OCI-LY7 (cell line): ENCODE measurements at regions not wholly inside any gene's neighbourhood (a gene's known extent, or its start where the extent isn't known, plus 50 kb on each side); places are given as distances from the start of the nearest gene placed in this dataset.

ENCODE experiments used
- BruUV-seq: library from RNA; stranded (reverse); fragments of 400-500 nt; replicated peaks from 2 replicates; lab custom pipeline; 2021; lab: Mats Ljungman, UMichigan
- CTCF ChIA-PET: fragments of 300-600 bp; sonication (Branson Sonifier 250); formaldehyde crosslinking; loops from one replicate; lab custom pipeline; 2022; ENCODE audit warnings: antibody characterized with exemption; ENCODE audit not compliant: unreplicated experiment; lab: Charles Lee
- POLR2A ChIA-PET: fragments of 300-600 bp; sonication (Branson Sonifier 250); formaldehyde crosslinking; loops from one replicate; lab custom pipeline; 2022; ENCODE audit warnings: antibody characterized with exemption; lab: Charles Lee
- DNase-seq: peaks from one replicate; pipeline ENCODE4 v3.0.0-alpha.2; 2015; ENCODE audit warnings: low spot score
- H2AFZ ChIP-seq: fragments of 200-600 bp; sonication (generic), shearing (Covaris generic); 2 replicates; pipeline ENCODE4 v1.6.1; 2014; ENCODE audit warnings: mild to moderate bottlenecking, antibody characterized with exemption, low read length, moderate library complexity
- H3K27ac ChIP-seq: fragments of 200-600 bp; sonication (generic); 2 replicates; pipeline ENCODE4 v1.5.1; 2014; ENCODE audit warnings: mixed run types, low read depth, mild to moderate bottlenecking, moderate library complexity, low read length, inconsistent platforms; ENCODE audit not compliant: poor library complexity, severe bottlenecking
- H3K36me3 ChIP-seq: fragments of 200-600 bp; sonication (generic); 2 replicates; pipeline ENCODE4 v1.6.1; 2014; ENCODE audit warnings: mild to moderate bottlenecking, antibody characterized with exemption, low read length, moderate library complexity, mixed read lengths; ENCODE audit not compliant: insufficient read depth
- H3K4me1 ChIP-seq: fragments of 200-600 bp; sonication (generic); 2 replicates; pipeline ENCODE4 v1.5.1; 2014; ENCODE audit warnings: mild to moderate bottlenecking, low read length; ENCODE audit not compliant: insufficient read depth, poor library complexity, severe bottlenecking
- H3K4me2 ChIP-seq: fragments of 200-600 bp; sonication (generic); 2 replicates; pipeline ENCODE4 v1.6.1; 2014; ENCODE audit warnings: mild to moderate bottlenecking, low read length
- H3K4me3 ChIP-seq: fragments of 200-600 bp; sonication (generic); 2 replicates; pipeline ENCODE4 v1.5.1; 2014; ENCODE audit warnings: mild to moderate bottlenecking, low read depth, low read length; ENCODE audit not compliant: poor library complexity, severe bottlenecking
- H3K79me2 ChIP-seq: fragments of 200-600 bp; sonication (generic); 2 replicates; pipeline ENCODE4 v1.6.1; 2016; ENCODE audit warnings: low read depth, mild to moderate bottlenecking, low read length, moderate library complexity, mixed read lengths; ENCODE audit not compliant: insufficient read depth
- H3K9me2 ChIP-seq: fragments of 200-600 bp; sonication (generic); 2 replicates; pipeline ENCODE4 v1.6.1; 2016; ENCODE audit warnings: mild to moderate bottlenecking, low read length, mixed read lengths; ENCODE audit not compliant: insufficient read depth
- H3K9me3 ChIP-seq: fragments of 200-600 bp; sonication (generic); 2 replicates; pipeline ENCODE4 v1.6.1; 2014; ENCODE audit warnings: mild to moderate bottlenecking, mixed run types, low read length, mixed read lengths
- H4K20me1 ChIP-seq: fragments of 200-600 bp; sonication (generic); 2 replicates; pipeline ENCODE4 v1.6.1; 2014; ENCODE audit warnings: mild to moderate bottlenecking, antibody characterized with exemption, low read length, moderate library complexity, mixed read lengths; ENCODE audit not compliant: insufficient read depth
- EZH2phosphoT487 ChIP-seq: fragments of 200-600 bp; sonication (generic); IDR thresholded peaks from 2 replicates; pipeline ENCODE4 v1.6.1; 2018; ENCODE audit warnings: low read depth, borderline replicate concordance, mild to moderate bottlenecking, mixed run types, antibody characterized with exemption, low read length, moderate library complexity, mixed read lengths
- intact Hi-C: fragments of 100-400 bp; cut with micrococcal nuclease; formaldehyde crosslinking; loops from one replicate; pipeline ENCODE4 v1.10.0; 2022; ENCODE audit not compliant: unreplicated experiment
- TF ChIP-seq, protein P1 (sequence below): fragments of 200-600 bp; sonication (generic); conservative IDR thresholded peaks from 2 replicates; pipeline ENCODE4 v1.5.1; 2014; ENCODE audit warnings: mild to moderate bottlenecking, antibody characterized with exemption, low read length, moderate library complexity, mixed read lengths

DNA sequence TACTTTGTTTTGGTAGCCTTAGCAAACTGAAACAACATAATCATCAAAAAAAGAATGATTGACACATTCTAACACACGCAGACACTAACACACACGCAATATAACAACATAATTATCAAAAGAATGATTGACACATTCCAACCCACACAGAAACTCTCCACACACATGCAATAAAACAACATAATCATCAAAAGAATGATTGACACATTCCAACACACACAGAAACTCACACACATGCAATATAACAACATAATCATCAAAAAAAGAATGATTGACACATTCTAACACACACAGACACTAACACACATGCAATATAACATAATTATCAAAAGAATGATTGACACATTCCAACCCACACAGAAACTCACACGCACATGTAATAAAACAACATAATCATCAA lies 172.4 kb downstream of the THBS2 start:
- intact Hi-C loops = no loop called here
- Histone ChIP-seq H3K4me3 (no peak overlapping the region), H4K20me1 (no peaks in the 10 kb centered on the region), H3K9me3 (no peaks in the 10 kb centered on the region), H3K9me2 (no peaks in the 10 kb centered on the region), H3K36me3 (no peaks in the 10 kb centered on the region), H3K79me2 (no peaks in the 10 kb centered on the region), H2AFZ (no peak overlapping the region), H3K27ac (no peak overlapping the region), H3K4me2 (no peak overlapping the region), H3K4me1 (no peaks in the 10 kb centered on the region)
- DNase-seq = no peak
- ChIA-PET POLR2A (no interaction called here), CTCF (no interaction called here)
- BruUV-seq = no TSS peak
- no peak for TF ChIP-seq EZH2phosphoT487
- TF ChIP-seq, protein P1, sequence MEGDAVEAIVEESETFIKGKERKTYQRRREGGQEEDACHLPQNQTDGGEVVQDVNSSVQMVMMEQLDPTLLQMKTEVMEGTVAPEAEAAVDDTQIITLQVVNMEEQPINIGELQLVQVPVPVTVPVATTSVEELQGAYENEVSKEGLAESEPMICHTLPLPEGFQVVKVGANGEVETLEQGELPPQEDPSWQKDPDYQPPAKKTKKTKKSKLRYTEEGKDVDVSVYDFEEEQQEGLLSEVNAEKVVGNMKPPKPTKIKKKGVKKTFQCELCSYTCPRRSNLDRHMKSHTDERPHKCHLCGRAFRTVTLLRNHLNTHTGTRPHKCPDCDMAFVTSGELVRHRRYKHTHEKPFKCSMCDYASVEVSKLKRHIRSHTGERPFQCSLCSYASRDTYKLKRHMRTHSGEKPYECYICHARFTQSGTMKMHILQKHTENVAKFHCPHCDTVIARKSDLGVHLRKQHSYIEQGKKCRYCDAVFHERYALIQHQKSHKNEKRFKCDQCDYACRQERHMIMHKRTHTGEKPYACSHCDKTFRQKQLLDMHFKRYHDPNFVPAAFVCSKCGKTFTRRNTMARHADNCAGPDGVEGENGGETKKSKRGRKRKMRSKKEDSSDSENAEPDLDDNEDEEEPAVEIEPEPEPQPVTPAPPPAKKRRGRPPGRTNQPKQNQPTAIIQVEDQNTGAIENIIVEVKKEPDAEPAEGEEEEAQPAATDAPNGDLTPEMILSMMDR = no peak

DNA sequence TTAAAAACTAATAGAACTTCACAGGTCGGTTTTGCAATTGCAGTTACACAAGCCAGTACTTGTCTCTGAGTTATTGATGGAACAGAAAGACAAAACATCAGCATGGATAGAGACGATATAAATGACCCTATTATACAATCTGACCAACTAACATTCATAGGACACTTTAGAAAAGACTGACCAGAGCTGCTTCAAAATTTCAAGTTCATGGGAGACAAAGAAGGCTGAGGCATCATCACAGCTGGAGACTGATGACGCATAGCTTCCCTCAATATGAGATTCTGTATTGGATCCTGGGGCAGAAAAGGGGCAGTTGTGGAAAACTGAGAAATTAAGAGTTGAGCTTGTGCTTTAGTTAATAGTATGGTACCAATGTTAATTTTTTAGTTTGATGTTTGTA lies 174.0 kb downstream of the THBS2 start:
- Histone ChIP-seq H3K9me2 (no peaks in the 10 kb centered on the region), H2AFZ (no peak overlapping the region), H3K4me1 (no peaks in the 10 kb centered on the region), H4K20me1 (no peaks in the 10 kb centered on the region), H3K36me3 (no peaks in the 10 kb centered on the region), H3K27ac (no peak overlapping the region), H3K4me3 (no peak overlapping the region), H3K79me2 (no peaks in the 10 kb centered on the region), H3K4me2 (no peak overlapping the region), H3K9me3 (no peaks in the 10 kb centered on the region)
- TF ChIP-seq EZH2phosphoT487 = no peak
- TF ChIP-seq, protein P1 = no peak
- no TSS peak for BruUV-seq
- DNase-seq = no peak
- POLR2A ChIA-PET = interaction anchor here (0.8 kb wide), 1 partner anchor 875 kb away, joined by 3 read pairs; no protein-coding TSS in a partner anchor
- CTCF ChIA-PET = no interaction called here
- intact Hi-C loops = no loop called here

DNA sequence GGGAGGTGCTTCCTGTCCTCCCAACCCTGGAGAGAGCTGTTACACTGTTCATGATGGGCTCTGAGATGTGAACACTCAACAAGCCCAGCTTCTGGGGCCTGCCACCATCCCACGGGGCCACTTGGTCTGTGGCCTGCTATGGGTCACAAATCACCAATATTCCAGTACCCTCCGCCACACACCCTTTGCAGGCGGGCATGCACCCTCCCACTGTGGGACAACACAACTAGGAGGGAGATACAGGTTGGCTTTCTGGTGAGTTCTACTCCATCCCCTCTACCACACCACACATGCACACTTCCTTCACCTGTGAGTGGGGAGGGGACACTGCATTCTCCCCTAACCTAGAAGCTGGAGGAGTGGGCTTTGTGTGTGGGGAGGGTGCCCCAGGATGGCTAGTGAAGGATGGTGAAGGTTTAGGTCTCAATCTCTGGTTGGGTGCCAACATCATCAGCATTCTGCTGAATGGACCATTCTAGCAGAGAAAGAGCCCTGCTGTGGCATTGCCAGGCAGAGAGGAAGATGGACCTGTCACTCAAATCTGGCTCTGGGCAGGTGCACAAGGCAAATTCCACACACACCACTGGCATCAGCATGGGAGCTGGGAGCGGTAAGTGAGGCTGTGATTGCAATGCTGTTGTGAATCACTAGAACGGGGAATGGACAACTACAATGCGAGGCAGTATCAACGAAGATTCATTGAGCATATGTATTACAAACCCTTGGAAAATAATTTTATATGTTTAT lies 175.1 kb downstream of the THBS2 start:
- no peak for TF ChIP-seq EZH2phosphoT487
- TF ChIP-seq, protein P1 = no peak
- DNase-seq = no peak
- Histone ChIP-seq H3K9me3 (no peaks in the 10 kb centered on the region), H3K4me2 (no peak overlapping the region), H4K20me1 (no peaks in the 10 kb centered on the region), H3K9me2 (no peaks in the 10 kb centered on the region), H3K27ac (no peak overlapping the region), H3K4me3 (no peak overlapping the region), H3K4me1 (no peaks in the 10 kb centered on the region), H3K36me3 (no peaks in the 10 kb centered on the region), H2AFZ (no peak overlapping the region), H3K79me2 (no peaks in the 10 kb centered on the region)
- POLR2A ChIA-PET = no interaction called here
- BruUV-seq = no TSS peak
- intact Hi-C loops = no loop called here
- CTCF ChIA-PET = no interaction called here
